Endodermal cell (in vitro differentiated cells): ENCODE measurements at regions not wholly inside any gene's neighbourhood (a gene's known extent, or its start where the extent isn't known, plus 50 kb on each side); places are given as distances from the start of the nearest gene placed in this dataset.

Experiments
- DNase-seq: peaks from one replicate; pipeline ENCODE4 v3.0.0-alpha.2; 2017
- H3K27ac ChIP-seq: 2 replicates; pipeline ENCODE4 v1.5.1; 2013; ENCODE audit warnings: mild to moderate bottlenecking, low read depth, low read length, moderate library complexity
- H3K27me3 ChIP-seq: 2 replicates; pipeline ENCODE4 v1.6.1; 2013; ENCODE audit warnings: mild to moderate bottlenecking, low read length, moderate library complexity; ENCODE audit not compliant: insufficient read depth, control insufficient read depth, poor library complexity, severe bottlenecking
- H3K36me3 ChIP-seq: 2 replicates; pipeline ENCODE4 v1.7.0; 2013; ENCODE audit warnings: mild to moderate bottlenecking, low read length, moderate library complexity; ENCODE audit not compliant: control insufficient read depth, insufficient read depth
- H3K4me1 ChIP-seq: one replicate; pipeline ENCODE4 v1.7.0; 2013; ENCODE audit warnings: low read length; ENCODE audit not compliant: control insufficient read depth, insufficient read depth
- H3K4me3 ChIP-seq: 2 replicates; pipeline ENCODE4 v1.5.1; 2013; ENCODE audit warnings: mild to moderate bottlenecking, low read length, moderate library complexity
- H3K9ac ChIP-seq: 2 replicates; pipeline ENCODE4 v1.6.1; 2013; ENCODE audit warnings: mild to moderate bottlenecking, low read length, moderate library complexity; ENCODE audit not compliant: poor library complexity, severe bottlenecking; ENCODE audit errors: extremely low read depth
- H3K9me3 ChIP-seq: 2 replicates; pipeline ENCODE4 v1.6.1; 2013; ENCODE audit warnings: mild to moderate bottlenecking, low read length, moderate library complexity; ENCODE audit not compliant: control insufficient read depth
- H3K27ac Mint-ChIP-seq: 2 replicates; pipeline ENCODE4 v1.8.0; 2020; ENCODE audit warnings: mixed read lengths
- H3K27me3 Mint-ChIP-seq: 2 replicates; pipeline ENCODE4 v1.8.0; 2021; ENCODE audit warnings: mild to moderate bottlenecking, mixed read lengths; ENCODE audit not compliant: insufficient read depth
- H3K36me3 Mint-ChIP-seq: 2 replicates; pipeline ENCODE4 v1.8.0; 2020; ENCODE audit warnings: low read depth, mixed read lengths
- H3K4me1 Mint-ChIP-seq: 2 replicates; pipeline ENCODE4 v1.8.0; 2020; ENCODE audit warnings: mixed read lengths
- H3K4me3 Mint-ChIP-seq: 2 replicates; pipeline ENCODE4 v1.8.0; 2020; ENCODE audit warnings: mild to moderate bottlenecking, moderate library complexity, mixed read lengths
- H3K9me3 Mint-ChIP-seq: 2 replicates; pipeline ENCODE4 v1.8.0; 2020; ENCODE audit warnings: mild to moderate bottlenecking, mixed read lengths
- CTCF ChIP-seq: fragments of 200-600 bp; sonication (generic); conservative IDR thresholded peaks from 2 replicates; pipeline ENCODE4 v1.5.0; 2021; ENCODE audit warnings: antibody characterized with exemption, mild to moderate bottlenecking
- WGBS, 2 experiments: methylation state at CpG; one replicate each; pipeline versions ENCODE4 v1.1.5 to v1.1.7; 2013; ENCODE audit warnings: missing lambda C conversion rate in 2 of 2, mixed read lengths in 1 of 2; ENCODE audit not compliant: insufficient coverage in 1 of 2, insufficient read length in 1 of 2; 5-methylcytosine and 5-hydroxymethylcytosine counted together

GRCh38 chr4:138487670-138488069, 245.5 kb upstream of the SLC7A11 start:
- Histone ChIP-seq H3K27ac (no peak overlapping the region), H3K4me1 (no peaks in the 10 kb centered on the region), H3K9ac (no peak overlapping the region), H3K9me3 (no peaks in the 10 kb centered on the region), H3K36me3 (no peaks in the 10 kb centered on the region), H3K27me3 (no peaks in the 10 kb centered on the region), H3K4me3 (no peak overlapping the region)
- no peak overlapping the region for H3K4me3 Mint-ChIP-seq
- H3K36me3 Mint-ChIP-seq = no peaks in the 10 kb centered on the region
- DNase-seq = no peak
- TF ChIP-seq CTCF = no peak
- H3K27ac Mint-ChIP-seq = no peak overlapping the region
- peaks cover 4% of the 10 kb centered on the region for H3K4me1 Mint-ChIP-seq
- H3K27me3 Mint-ChIP-seq = no peaks in the 10 kb centered on the region
- 78 to 85% methylated on average over 4 of the region's 4 CpGs for WGBS, 2 experiments
- no peaks in the 10 kb centered on the region for H3K9me3 Mint-ChIP-seq

GRCh38 chr4:138487230-138487629, 245.1 kb upstream of the SLC7A11 start:
- Histone ChIP-seq H3K4me3 (no peak overlapping the region), H3K36me3 (no peaks in the 10 kb centered on the region), H3K27ac (no peak overlapping the region), H3K9me3 (no peaks in the 10 kb centered on the region), H3K4me1 (no peaks in the 10 kb centered on the region), H3K9ac (no peak overlapping the region), H3K27me3 (no peaks in the 10 kb centered on the region)
- H3K27me3 Mint-ChIP-seq = no peaks in the 10 kb centered on the region
- no peak for DNase-seq
- H3K9me3 Mint-ChIP-seq = no peaks in the 10 kb centered on the region
- no peak overlapping the region for H3K27ac Mint-ChIP-seq
- peaks cover 4% of the 10 kb centered on the region for H3K4me1 Mint-ChIP-seq
- no peak for TF ChIP-seq CTCF
- 79% methylated on average over 2 of the region's 2 CpGs; no CpG with 5 or more reads in 1 of the 2 experiments for WGBS, 2 experiments
- no peak overlapping the region for H3K4me3 Mint-ChIP-seq
- no peaks in the 10 kb centered on the region for H3K36me3 Mint-ChIP-seq

- no peak for DNase-seq
- Mint-ChIP-seq H3K27ac (no peak overlapping the region), H3K4me1 (peaks cover 4% of the 10 kb centered on the region), H3K9me3 (peaks cover 7% of the 10 kb centered on the region), H3K36me3 (no peaks in the 10 kb centered on the region), H3K27me3 (no peaks in the 10 kb centered on the region), H3K4me3 (no peak overlapping the region)
- no peaks in the 10 kb centered on the region for H3K4me1 ChIP-seq
- H3K4me3 ChIP-seq = no peak overlapping the region
- no peaks in the 10 kb centered on the region for H3K36me3 ChIP-seq
- TF ChIP-seq CTCF = no peak
- no peak overlapping the region for H3K9ac ChIP-seq
- no peak overlapping the region for H3K27ac ChIP-seq
- H3K9me3 ChIP-seq = peaks cover 6% of the 10 kb centered on the region
- WGBS, 2 experiments = 94% methylated on average over 3 of the region's 3 CpGs; no CpG with 5 or more reads in 1 of the 2 experiments
- H3K27me3 ChIP-seq = no peaks in the 10 kb centered on the region
Observed at GRCh38 chr4:138485498-138485897, 243.3 kb upstream of the SLC7A11 start.
